A673 (cell line): ENCODE measurements at regions not wholly inside any gene's neighbourhood (a gene's known extent, or its start where the extent isn't known, plus 50 kb on each side); places are given as distances from the start of the nearest gene placed in this dataset.

Experiments
- CTCF ChIP-seq: fragments of 300-800, 200-600 bp; sonication (generic); conservative IDR thresholded peaks from 2 replicates; pipeline ENCODE4 v1.5.1; 2017; ENCODE audit warnings: low read depth, mild to moderate bottlenecking, antibody characterized with exemption, low read length, moderate library complexity, mixed read lengths
- EZH2 ChIP-seq: fragments of 200-600 bp; sonication (generic); IDR thresholded peaks from 2 replicates; pipeline ENCODE4 v1.6.1; 2017; ENCODE audit warnings: borderline replicate concordance, low read depth, mild to moderate bottlenecking, mixed read lengths, antibody characterized with exemption, low read length; ENCODE audit not compliant: poor library complexity, severe bottlenecking

GRCh38 chr18:56188529-56189275 lies 449.7 kb downstream of the TXNL1 start:
- TF ChIP-seq CTCF = no peak
- no peak for TF ChIP-seq EZH2
